SU-DHL-6 (cell line): ENCODE measurements at regions not wholly inside any gene's neighbourhood (a gene's known extent, or its start where the extent isn't known, plus 50 kb on each side); places are given as distances from the start of the nearest gene placed in this dataset.

Experiments used
- EZH2phosphoT487 ChIP-seq: fragments of 200-600 bp; sonication (generic), shearing (Covaris generic); conservative IDR thresholded peaks from 2 replicates; pipeline ENCODE4 v1.6.1; 2018; ENCODE audit warnings: mild to moderate bottlenecking, antibody characterized with exemption, low read length, moderate library complexity, mixed read lengths
- TF ChIP-seq, protein P1 (sequence below): fragments of 200-600 bp; sonication (generic); IDR thresholded peaks from one replicate; pipeline ENCODE4 v1.5.1; 2017; ENCODE audit warnings: antibody characterized with exemption, mild to moderate bottlenecking, low read length, moderate library complexity; ENCODE audit not compliant: insufficient read depth, poor library complexity, severe bottlenecking

DNA sequence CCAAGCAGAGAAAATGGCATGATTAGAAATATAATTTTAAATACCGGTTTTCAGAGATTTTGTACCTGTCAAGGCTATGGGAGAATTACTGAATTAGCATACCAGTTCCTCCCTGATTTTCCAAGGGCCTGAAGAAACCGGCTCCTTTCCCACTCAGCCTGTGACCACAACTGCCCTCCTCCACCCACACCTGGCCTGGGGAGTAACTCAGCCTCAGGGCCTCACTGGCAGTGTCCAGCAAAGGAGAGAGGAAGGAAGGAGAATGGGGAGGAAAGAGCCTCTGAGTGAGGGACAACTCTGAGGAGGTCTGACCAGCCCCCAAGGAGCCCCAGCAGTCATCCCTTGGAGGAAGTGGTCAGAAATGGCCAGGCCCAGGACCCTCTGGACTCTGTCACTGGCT lies 98.0 kb upstream of the LYZL2 start:
- TF ChIP-seq, protein P1, sequence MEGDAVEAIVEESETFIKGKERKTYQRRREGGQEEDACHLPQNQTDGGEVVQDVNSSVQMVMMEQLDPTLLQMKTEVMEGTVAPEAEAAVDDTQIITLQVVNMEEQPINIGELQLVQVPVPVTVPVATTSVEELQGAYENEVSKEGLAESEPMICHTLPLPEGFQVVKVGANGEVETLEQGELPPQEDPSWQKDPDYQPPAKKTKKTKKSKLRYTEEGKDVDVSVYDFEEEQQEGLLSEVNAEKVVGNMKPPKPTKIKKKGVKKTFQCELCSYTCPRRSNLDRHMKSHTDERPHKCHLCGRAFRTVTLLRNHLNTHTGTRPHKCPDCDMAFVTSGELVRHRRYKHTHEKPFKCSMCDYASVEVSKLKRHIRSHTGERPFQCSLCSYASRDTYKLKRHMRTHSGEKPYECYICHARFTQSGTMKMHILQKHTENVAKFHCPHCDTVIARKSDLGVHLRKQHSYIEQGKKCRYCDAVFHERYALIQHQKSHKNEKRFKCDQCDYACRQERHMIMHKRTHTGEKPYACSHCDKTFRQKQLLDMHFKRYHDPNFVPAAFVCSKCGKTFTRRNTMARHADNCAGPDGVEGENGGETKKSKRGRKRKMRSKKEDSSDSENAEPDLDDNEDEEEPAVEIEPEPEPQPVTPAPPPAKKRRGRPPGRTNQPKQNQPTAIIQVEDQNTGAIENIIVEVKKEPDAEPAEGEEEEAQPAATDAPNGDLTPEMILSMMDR, result no peak
- no peak for TF ChIP-seq EZH2phosphoT487
